T47D (cell line): ENCODE measurements at regions not wholly inside any gene's neighbourhood (a gene's known extent, or its start where the extent isn't known, plus 50 kb on each side); places are given as distances from the start of the nearest gene placed in this dataset.
"Not testable (repeated sequence)": the region's sequence is repeated elsewhere in the genome, so short reads cannot be mapped to it uniquely, and the experiment has no call there.

Experiments
- DNase-seq, 2 experiments: peaks; one replicate each; pipeline versions ENCODE4 v3.0.0 to v3.0.0-alpha.2; 2011 to 2012; ENCODE audit warnings: low read depth in 1 of 2, low spot score in 1 of 2
- JUND ChIP-seq: IDR thresholded peaks from 2 replicates; pipeline ENCODE4 v1.6.1; 2012; ENCODE audit warnings: low read depth
- in situ Hi-C: cut with HindIII; loops from 2 replicates; pipeline ENCODE4 v1.10.0; 2016; ENCODE audit warnings: low sequenced_read_pairs, low pct_unique_long_range_greater_than_20kb

DNA sequence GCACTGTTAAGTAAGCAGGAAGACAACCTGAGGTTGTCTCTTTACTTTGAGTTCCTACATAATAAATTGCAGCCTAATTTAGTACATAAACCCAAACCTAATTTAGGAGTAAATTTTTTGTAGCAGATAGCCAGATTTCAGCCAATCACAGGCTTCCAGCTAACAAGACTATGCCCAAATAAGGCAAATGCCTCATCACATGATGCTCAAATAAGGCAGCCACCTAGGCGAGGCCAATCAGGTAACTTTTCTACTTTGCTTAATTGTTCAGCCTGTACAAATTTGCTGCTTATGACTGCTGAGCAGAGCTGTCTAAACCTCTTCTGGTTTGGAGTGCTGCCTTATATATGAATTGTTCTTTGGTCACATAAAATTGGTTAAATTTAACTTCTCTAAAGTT lies 1118.7 kb upstream of the TMEM132C start:
- no peak for TF ChIP-seq JUND
- DNase-seq = no peak
- in situ Hi-C loops = no loop called here

GRCh38 chr12:127149226-127149964 lies 1117.6 kb upstream of the TMEM132C start:
- no peak for TF ChIP-seq JUND
- DNase-seq = no peak
- in situ Hi-C loops = no loop called here

DNA sequence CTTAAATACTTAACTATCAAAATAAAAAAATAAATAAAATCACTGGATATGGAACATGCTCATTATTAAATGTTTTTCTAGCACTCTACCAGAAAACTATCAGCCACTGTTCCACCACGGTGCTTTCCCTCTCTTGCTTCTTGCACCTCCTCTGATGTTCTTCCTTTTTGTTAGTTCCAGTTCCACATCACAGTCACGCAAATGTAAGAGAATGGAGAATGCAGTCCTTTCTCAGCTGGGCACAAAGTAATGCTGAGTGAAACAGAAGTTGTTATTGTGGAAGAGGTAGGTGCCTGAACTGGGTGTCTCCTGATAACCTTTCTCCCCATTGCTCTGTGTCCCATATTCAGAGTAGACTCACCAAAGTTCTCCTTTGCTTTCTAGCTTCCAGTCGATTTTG lies 1116.9 kb upstream of the TMEM132C start:
- DNase-seq = no peak
- in situ Hi-C loops = no loop called here
- TF ChIP-seq JUND = no peak

GRCh38 chr12:127150479-127150878 lies 1116.5 kb upstream of the TMEM132C start:
- DNase-seq = no peak
- no peak for TF ChIP-seq JUND
- in situ Hi-C loops = no loop called here

DNA sequence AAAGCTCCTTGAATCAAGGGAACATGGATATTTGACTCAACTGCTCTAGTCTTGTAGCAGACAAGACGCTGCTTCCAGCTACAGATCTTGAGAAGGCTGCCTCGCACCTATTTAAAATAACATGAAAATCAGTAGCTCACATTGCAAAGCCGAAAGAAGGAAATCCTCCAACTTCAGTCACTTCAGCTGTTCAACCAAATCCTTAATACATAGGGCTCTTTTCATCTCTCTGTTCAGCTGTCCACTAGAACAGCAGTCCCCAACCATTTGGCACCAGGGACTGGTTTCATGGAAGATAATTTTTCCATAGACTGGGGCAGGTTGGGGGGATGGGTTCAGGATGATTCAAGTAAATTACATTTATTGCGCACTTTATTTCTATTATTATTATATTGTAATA lies 1116.0 kb upstream of the TMEM132C start:
- no peak for TF ChIP-seq JUND
- in situ Hi-C loops = no loop called here
- no peak for DNase-seq

DNA sequence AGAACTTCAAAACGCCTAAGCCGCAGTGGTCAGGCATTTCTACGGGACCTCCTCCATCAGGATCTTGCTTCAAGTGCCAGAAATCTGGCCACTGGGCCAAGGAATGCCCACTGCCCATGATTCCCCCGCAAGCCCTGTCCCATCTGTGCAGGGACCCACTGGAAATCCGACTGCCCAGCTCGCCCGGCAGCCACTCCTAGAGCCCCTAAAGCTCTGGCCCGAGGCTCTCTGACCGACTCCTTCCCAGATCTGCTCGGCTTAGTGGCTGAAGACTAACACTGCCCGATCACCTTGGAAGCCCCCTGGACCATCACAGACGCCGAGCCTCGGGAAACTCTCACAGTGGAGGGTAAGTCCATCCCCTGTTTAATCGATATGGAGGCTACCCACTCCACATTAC lies 1113.0 kb upstream of the TMEM132C start:
- no peak for TF ChIP-seq JUND
- DNase-seq = no peak
- in situ Hi-C loops = no loop called here

DNA sequence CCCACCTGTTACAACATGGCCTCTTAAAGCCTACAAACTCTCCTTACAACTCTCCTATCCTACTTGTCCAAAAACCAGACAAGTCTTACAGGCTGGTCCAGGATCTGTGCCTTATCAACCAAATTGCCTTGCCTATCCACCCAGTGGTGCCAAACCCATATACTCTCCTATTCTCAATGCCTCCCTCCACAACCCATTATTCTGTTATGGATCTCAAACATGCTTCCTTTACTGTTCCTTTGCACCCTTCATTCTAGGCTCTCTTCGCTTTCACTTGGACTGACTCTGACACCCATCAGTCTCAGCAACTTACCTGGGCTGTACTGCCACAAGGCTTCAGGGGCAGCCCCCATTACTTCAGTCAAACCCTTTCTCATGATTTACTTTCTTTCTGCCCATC lies 1112.1 kb upstream of the TMEM132C start:
- in situ Hi-C loops, DNase-seq: not testable (repeated sequence)

DNA sequence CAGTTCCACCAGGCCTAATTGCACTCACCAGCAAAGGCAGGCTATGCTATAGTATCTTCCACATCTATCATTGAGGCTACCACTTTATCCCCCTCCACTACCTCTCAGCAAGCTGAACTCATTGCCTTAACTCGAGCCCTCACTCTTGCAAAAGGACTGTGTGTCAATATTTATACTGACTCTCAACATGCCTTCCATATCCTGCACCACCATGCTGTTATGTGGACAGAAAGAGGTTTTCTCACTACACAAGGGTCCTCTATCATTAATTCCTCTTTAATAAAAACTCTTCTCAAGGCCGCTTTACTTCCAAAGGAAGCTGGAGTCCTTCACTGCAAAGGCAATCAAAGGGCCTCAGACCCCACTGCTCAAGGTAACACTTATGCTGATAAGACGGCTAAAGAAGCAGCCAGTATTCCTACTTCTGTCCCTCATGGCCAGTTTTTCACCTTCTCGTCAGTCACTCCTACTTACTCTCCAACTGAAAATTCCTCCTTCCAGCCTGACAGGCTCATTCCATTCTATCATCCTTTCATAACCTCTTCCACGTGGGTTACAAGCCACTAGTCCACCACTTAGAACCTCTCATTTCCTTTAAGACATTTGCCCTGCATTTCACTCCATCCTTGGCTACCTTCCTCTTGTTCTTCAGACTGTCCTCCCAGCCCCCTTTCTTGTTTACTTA lies 1110.9 kb upstream of the TMEM132C start:
- in situ Hi-C loops = not testable (repeated sequence)

DNA sequence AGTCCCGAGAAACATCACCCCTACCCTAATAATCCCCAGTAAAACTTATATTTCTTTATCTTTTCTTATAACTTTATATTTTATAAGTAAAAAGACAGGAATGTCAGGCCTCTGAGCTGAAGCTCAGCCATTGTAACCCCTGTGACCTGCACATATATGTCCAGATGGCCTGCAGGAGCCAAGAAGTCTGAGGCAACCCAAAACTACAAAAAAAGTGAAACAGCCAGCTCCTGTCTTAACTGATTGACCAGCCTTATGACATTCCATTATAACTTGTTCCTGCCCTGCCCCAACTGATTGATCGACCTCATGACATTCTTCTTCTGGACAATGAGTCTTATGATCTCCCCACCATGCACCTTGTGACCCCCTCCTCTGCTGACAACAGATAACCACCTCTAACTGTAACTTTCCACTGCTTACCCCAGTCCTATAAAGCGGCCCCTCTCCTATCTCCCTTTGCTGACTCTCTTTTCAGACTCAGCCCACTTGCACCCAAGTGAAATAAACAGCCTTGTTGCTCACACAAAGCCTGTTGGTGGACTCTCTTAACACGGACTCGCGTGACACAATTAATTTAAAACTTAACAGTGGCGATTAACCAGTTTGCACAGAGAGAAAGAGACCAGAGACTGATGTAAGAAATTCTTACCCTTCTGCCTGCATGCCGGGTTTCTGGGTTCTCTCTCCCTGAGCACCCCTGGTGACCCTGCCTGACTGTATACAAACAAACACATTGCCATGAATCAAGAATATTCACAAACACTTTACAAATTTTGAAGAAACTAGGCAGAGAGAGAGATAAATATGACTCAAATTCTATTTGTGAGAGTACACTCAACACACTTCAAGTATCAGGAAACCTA lies 1109.2 kb upstream of the TMEM132C start:
- DNase-seq, in situ Hi-C loops: not testable (repeated sequence)

More for the DNA sequence above, 1110.9 kb upstream of the TMEM132C start:
- not testable (repeated sequence) for DNase-seq

DNA sequence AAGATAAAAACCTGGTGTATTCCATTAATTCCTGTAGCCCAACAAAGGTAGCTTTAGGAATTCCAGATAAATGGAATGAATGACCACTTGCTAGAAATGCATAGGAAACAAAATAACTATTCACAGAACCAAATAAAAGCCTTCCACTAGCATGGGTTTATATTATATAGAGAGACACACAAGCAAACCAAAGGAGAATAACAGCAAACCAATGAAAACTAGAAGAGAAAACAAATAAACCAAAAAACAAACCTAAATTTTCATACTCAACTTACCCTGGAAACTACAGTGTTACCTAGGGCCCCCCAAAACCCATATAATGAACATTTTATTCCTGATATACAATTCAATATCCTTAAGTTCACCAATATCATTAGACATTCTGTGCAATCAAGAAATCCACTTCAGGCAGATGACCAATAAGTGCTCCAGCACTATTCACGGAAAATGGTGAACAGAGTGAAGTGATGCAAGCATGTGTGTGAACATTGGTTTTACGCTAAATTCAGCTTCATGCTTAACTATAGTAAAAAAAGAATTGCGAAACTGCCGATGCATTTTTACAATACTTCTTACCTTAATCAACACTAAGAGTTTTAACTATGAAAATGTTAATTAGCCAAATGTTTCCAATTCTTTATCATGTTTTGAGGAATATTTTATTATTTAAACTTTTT lies 1108.4 kb upstream of the TMEM132C start:
- TF ChIP-seq JUND = no peak
- in situ Hi-C loops = no loop called here

GRCh38 chr12:127161466-127161865 lies 1105.5 kb upstream of the TMEM132C start:
- in situ Hi-C loops = no loop called here
- DNase-seq = peak in 1 of 2 experiments; percentile 21
- TF ChIP-seq JUND = no peak

More for the DNA sequence above, 1108.4 kb upstream of the TMEM132C start:
- no peak for DNase-seq

DNA sequence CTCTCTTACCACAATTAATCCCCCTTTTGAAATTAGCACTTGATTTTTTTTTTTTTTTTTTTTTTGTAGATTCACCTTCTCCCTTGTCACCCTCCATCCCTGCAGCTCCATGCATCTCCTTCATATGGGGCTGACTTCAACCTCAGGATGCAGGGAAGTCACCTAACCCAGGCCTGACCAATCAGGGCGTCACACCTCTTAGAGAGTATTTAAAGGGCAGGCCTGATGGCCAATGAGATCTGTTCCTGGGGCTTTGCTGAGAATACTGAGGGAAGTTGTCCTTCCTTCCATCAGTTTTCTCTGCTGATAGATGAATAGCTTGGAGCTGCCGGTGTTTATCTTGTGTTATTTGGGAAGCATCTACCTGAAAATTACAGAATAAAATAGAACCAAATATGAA lies 1104.7 kb upstream of the TMEM132C start:
- in situ Hi-C loops = no loop called here
- no peak for TF ChIP-seq JUND
- peak in 1 of 2 experiments; percentile 53 for DNase-seq
